H1 (cell line): ENCODE measurements at regions not wholly inside any gene's neighbourhood (a gene's known extent, or its start where the extent isn't known, plus 50 kb on each side); places are given as distances from the start of the nearest gene placed in this dataset.

ENCODE experiments used
- CTCF ChIP-seq, 3 experiments: IDR thresholded peaks; 1 replicate in 2 of 3; 2 replicates in 1 of 3; pipeline versions ENCODE4 v1.5.1 to v1.6.1; 2011; ENCODE audit warnings: low read length in 3 of 3, mild to moderate bottlenecking in 3 of 3, inconsistent platforms in 2 of 3, low read depth in 1 of 3, moderate library complexity in 1 of 3; ENCODE audit not compliant: insufficient read depth in 1 of 3; ENCODE audit errors: control extremely low read depth in 1 of 3
- FOSL1 ChIP-seq: IDR thresholded peaks from 2 replicates; pipeline ENCODE4 v1.6.1; 2011; ENCODE audit warnings: mild to moderate bottlenecking, low read depth, low read length, moderate library complexity; ENCODE audit not compliant: insufficient read depth
- JUND ChIP-seq: IDR thresholded peaks from 2 replicates; pipeline ENCODE4 v1.6.1; 2011; ENCODE audit warnings: mild to moderate bottlenecking, improper control_type of control experiment, low read length
- MAX ChIP-seq: IDR thresholded peaks from 2 replicates; pipeline ENCODE4 v1.6.1; 2012; ENCODE audit warnings: inconsistent platforms
- POLR2AphosphoS5 ChIP-seq: IDR thresholded peaks from 2 replicates; pipeline ENCODE4 v1.6.1; 2011; ENCODE audit warnings: low read depth, low read length
- TAF1 ChIP-seq: IDR thresholded peaks from 2 replicates; pipeline ENCODE4 v1.6.1; 2011; ENCODE audit warnings: mild to moderate bottlenecking, low read depth, low read length

GRCh38 chr2:217316743-217317142, 456.9 kb upstream of the TNP1 start:
- no peak for TF ChIP-seq CTCF (IDR thresholded peaks at IDR 0.05; ENCODE audit: control extremely low read depth in 1 of 3, insufficient read depth in 1 of 3, low read depth in 1 of 3, low read length in 3 of 3)
- no peak for TF ChIP-seq MAX
- no peak for TF ChIP-seq POLR2AphosphoS5
- TF ChIP-seq TAF1: no peak
- no peak for TF ChIP-seq JUND
- no peak for TF ChIP-seq FOSL1
